ENCODE measurements at regions not wholly inside any gene's neighbourhood (a gene's known extent, or its start where the extent isn't known, plus 50 kb on each side); places are given as distances from the start of the nearest gene placed in this dataset.

DNA sequence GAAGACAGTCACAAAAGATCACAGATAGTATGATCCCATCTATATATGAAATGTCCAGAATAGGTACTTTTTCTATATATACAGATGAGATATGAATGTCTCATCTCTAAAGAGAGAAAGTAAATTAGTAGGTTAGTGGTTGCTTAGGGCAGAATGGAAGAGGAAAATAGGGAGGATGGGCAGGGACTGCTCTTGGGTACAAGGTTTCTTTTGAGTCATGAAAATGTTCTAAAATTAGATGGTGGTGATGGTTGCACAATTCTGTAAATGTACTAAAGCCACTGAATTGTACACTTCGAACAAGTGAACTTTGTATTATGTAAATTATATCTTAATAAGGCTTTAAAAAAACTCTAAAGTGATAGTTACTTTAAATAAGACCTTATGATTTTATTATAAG is 59.6 kb upstream of the GRAMD2B start:
- FAIRE-seq (no peak), DNase-seq (ENCODE audit: low read depth, low spot score) (no peak)
- H3K9me3 ChIP-seq (replicated peaks; ENCODE audit: control insufficient read depth, insufficient read depth, low read length): no peaks in the 10 kb centered on the region
- intact Hi-C loops (cut with micrococcal nuclease) (no loop called here), dilution Hi-C loops (cut with MboI; ENCODE audit: extremely low pct_ligation_motif_present, low sequenced_read_pairs) (no loop called here)
- peaks cover 3 to 5% of the 10 kb centered on the region in 2 experiments for H3K27me3 ChIP-seq (ENCODE audit: control insufficient read depth in 2 of 2, insufficient read depth in 2 of 2, low read length in 2 of 2)
- no peaks in the 10 kb centered on the region for H3K9me1 ChIP-seq (replicated peaks; ENCODE audit: control insufficient read depth, extremely low read depth, insufficient read depth, low read length)
- H3K4me3 ChIP-seq (replicated peaks in 1 of 3; ENCODE audit: insufficient read depth in 1 of 3, low read depth in 1 of 3, low read length in 3 of 3): no peak overlapping the region
- H3K4me1 ChIP-seq (ENCODE audit: control insufficient read depth, extremely low read depth, insufficient read depth, low read length): no peaks in the 10 kb centered on the region
- POLR2A ChIA-PET: no interaction called here
- H3K27ac ChIP-seq (ENCODE audit: insufficient read depth, low read depth, low read length): no peak overlapping the region
- H4K20me1 ChIP-seq (replicated peaks; ENCODE audit: control insufficient read depth, extremely low read depth, insufficient read depth, low read length): no peaks in the 10 kb centered on the region
- H3K9ac ChIP-seq (replicated peaks; ENCODE audit: extremely low read depth, insufficient read depth, low read length): no peak overlapping the region
- no TSS peak for BruUV-seq (replicated peaks)
- H2AFZ ChIP-seq (ENCODE audit: low read depth, low read length): no peak overlapping the region
- CTCF ChIA-PET: no interaction called here
- H3K4me2 ChIP-seq (ENCODE audit: insufficient read depth, low read length): no peak overlapping the region
- H3K36me3 ChIP-seq (ENCODE audit: control insufficient read depth in 2 of 2, extremely low read depth in 1 of 2, insufficient read depth in 2 of 2, low read length in 2 of 2): no peaks in the 10 kb centered on the region
- no peaks in the 10 kb centered on the region for H3K79me2 ChIP-seq (ENCODE audit: control insufficient read depth, insufficient read depth, low read length)
- TF ChIP-seq, protein P1, sequence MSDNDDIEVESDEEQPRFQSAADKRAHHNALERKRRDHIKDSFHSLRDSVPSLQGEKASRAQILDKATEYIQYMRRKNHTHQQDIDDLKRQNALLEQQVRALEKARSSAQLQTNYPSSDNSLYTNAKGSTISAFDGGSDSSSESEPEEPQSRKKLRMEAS (IDR thresholded peaks at IDR 0.05; ENCODE audit: insufficient read depth, insufficient read length): no peak
- TF ChIP-seq MYC (IDR thresholded peaks at IDR 0.05; ENCODE audit: low read depth, low read length): no peak
- TF ChIP-seq POLR2A (IDR thresholded peaks at IDR 0.05; ENCODE audit: low read depth, low read length): no peak
- TF ChIP-seq, protein P2, sequence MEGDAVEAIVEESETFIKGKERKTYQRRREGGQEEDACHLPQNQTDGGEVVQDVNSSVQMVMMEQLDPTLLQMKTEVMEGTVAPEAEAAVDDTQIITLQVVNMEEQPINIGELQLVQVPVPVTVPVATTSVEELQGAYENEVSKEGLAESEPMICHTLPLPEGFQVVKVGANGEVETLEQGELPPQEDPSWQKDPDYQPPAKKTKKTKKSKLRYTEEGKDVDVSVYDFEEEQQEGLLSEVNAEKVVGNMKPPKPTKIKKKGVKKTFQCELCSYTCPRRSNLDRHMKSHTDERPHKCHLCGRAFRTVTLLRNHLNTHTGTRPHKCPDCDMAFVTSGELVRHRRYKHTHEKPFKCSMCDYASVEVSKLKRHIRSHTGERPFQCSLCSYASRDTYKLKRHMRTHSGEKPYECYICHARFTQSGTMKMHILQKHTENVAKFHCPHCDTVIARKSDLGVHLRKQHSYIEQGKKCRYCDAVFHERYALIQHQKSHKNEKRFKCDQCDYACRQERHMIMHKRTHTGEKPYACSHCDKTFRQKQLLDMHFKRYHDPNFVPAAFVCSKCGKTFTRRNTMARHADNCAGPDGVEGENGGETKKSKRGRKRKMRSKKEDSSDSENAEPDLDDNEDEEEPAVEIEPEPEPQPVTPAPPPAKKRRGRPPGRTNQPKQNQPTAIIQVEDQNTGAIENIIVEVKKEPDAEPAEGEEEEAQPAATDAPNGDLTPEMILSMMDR (IDR thresholded peaks at IDR 0.05; ENCODE audit: extremely low read depth in 1 of 2, insufficient read depth in 1 of 2, low read depth in 1 of 2, low read length in 2 of 2): no peak
- no peak for TF ChIP-seq FOS (IDR thresholded peaks at IDR 0.05; ENCODE audit: borderline replicate concordance, insufficient read depth, low read length)
- TF ChIP-seq JUN (IDR thresholded peaks at IDR 0.05; ENCODE audit: borderline replicate concordance, insufficient read depth, insufficient read length, low read depth): no peak
- no peak for TF ChIP-seq POLR2AphosphoS5 (IDR thresholded peaks at IDR 0.05; ENCODE audit: insufficient read depth, low read depth, low read length)
- no peak for TF ChIP-seq EZH2 (IDR thresholded peaks at IDR 0.05; ENCODE audit: borderline replicate concordance, low read depth, low read length, severe bottlenecking)
- no peak for TF ChIP-seq GATA2 (IDR thresholded peaks at IDR 0.05; ENCODE audit: insufficient read depth, insufficient read length, low read depth, low read length)

Measured in endothelial cell of umbilical vein (primary cell).